ENCODE measurements at regions not wholly inside any gene's neighbourhood (a gene's known extent, or its start where the extent isn't known, plus 50 kb on each side); places are given as distances from the start of the nearest gene placed in this dataset.

GRCh38 chr14:39861229-39861600, 429.0 kb upstream of the FBXO33 start:
- WGBS (ENCODE audit: low lambda C conversion rate), result 65% methylated on average over 4 of the region's 4 CpGs
- no peak for FAIRE-seq
- BruUV-seq (replicated peaks), result no TSS peak
- no peak for DNase-seq (ENCODE audit: low spot score)
- ChIA-PET POLR2A (no interaction called here), CTCF (ENCODE audit: low intra/inter-chr PET ratio, low total read pairs) (no interaction called here)
- peak; percentile 45 for ATAC-seq
- H3K27ac ChIP-seq (ENCODE audit: extremely low read length, insufficient read depth, low read length), result no peak overlapping the region
- H3K36me3 ChIP-seq (replicated peaks in 1 of 2; ENCODE audit: control insufficient read depth in 1 of 2, insufficient read depth in 2 of 2, low read length in 2 of 2), result no peaks in the 10 kb centered on the region
- peaks cover 11% of the 10 kb centered on the region for H3K4me1 ChIP-seq (ENCODE audit: insufficient read depth, low read length)
- no peak for TF ChIP-seq ZNF567 (CRISPR knock-in tag; IDR thresholded peaks at IDR 0.05; ENCODE audit: borderline replicate concordance)
- no peak for TF ChIP-seq CBX2 (IDR thresholded peaks at IDR 0.05; ENCODE audit: low read depth, low read length)
- no peak for TF ChIP-seq CBX2 (CRISPR knock-in tag; IDR thresholded peaks at IDR 0.05; ENCODE audit: low read depth)
- TF ChIP-seq KMT2B (CRISPR knock-in tag; IDR thresholded peaks at IDR 0.05), result no peak
- no peak for TF ChIP-seq MEIS2 (CRISPR knock-in tag; IDR thresholded peaks at IDR 0.05)
- no peak for TF ChIP-seq GMEB2 (CRISPR knock-in tag; IDR thresholded peaks at IDR 0.05; ENCODE audit: low read depth)
- TF ChIP-seq PHF8 (CRISPR knock-in tag; IDR thresholded peaks at IDR 0.05), result no peak
- no peak for TF ChIP-seq ZSCAN25 (CRISPR knock-in tag; IDR thresholded peaks at IDR 0.05)
- H4K20me1 ChIP-seq (ENCODE audit: insufficient read depth, low read length), result no peaks in the 10 kb centered on the region
- no peak overlapping the region for H3K9ac ChIP-seq (ENCODE audit: insufficient read depth, low read depth, low read length)
- H3K4me3 ChIP-seq (replicated peaks in 1 of 3; ENCODE audit: insufficient read depth in 1 of 3, low read depth in 2 of 3, low read length in 3 of 3), result no peak overlapping the region
- H3K9me3 ChIP-seq (ENCODE audit: low read length), result no peaks in the 10 kb centered on the region
- no peaks in the 10 kb centered on the region for H3K27me3 ChIP-seq (ENCODE audit: control insufficient read depth in 1 of 2, insufficient read depth in 2 of 2, low read length in 2 of 2)
- H3K79me2 ChIP-seq (ENCODE audit: insufficient read depth, low read length), result no peaks in the 10 kb centered on the region
- no peak overlapping the region for H2AFZ ChIP-seq (ENCODE audit: low read length)
- in situ Hi-C loops (cut with HindIII; ENCODE audit: extremely low pct_ligation_motif_present, low pct_unique_long_range_greater_than_20kb) (no loop called here), intact Hi-C loops (cut with micrococcal nuclease; ENCODE audit: unreplicated experiment) (no loop called here)
- H3K4me2 ChIP-seq (ENCODE audit: low read depth, low read length), result no peak overlapping the region

DNA sequence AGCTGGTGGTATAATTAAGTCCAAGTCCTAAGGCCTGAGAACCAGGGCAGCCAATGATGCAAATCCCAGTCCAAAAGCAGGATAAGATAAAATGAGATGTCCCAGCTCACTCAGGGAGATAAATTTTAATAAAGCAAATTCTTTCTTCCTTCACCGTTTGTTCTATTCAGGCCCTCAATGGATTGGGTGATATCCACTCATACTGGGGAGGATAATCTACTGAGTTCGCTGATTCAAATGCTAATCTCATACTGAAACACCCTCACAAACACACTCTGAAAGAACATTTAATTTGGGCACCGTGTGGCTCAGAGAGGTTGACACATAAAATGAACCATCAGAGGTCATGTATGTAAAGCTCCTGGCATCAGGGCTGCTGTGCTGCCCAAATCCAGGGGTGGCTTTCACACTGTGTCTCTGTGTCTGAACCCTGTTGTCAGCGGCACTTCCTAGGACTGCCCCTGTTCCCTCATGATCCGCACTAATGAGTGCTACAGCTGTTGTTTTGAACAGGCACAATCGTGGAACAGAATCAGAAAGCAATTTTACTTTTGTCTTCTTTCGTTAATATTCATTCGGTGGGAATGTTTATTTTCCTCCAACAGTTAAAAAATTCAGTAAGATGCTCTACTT, 428.5 kb upstream of the FBXO33 start:
- intact Hi-C loops (cut with micrococcal nuclease; ENCODE audit: unreplicated experiment), result no loop called here
- Histone ChIP-seq H3K4me2 (ENCODE audit: low read depth, low read length) (no peak overlapping the region), H3K27me3 (ENCODE audit: control insufficient read depth in 1 of 2, insufficient read depth in 2 of 2, low read length in 2 of 2) (no peaks in the 10 kb centered on the region), H2AFZ (ENCODE audit: low read length) (no peak overlapping the region), H4K20me1 (ENCODE audit: insufficient read depth, low read length) (no peaks in the 10 kb centered on the region), H3K4me1 (ENCODE audit: insufficient read depth, low read length) (peaks cover 11% of the 10 kb centered on the region), H3K36me3 (replicated peaks in 1 of 2; ENCODE audit: control insufficient read depth in 1 of 2, insufficient read depth in 2 of 2, low read length in 2 of 2) (no peaks in the 10 kb centered on the region), H3K79me2 (ENCODE audit: insufficient read depth, low read length) (no peaks in the 10 kb centered on the region), H3K9me3 (ENCODE audit: low read length) (no peaks in the 10 kb centered on the region), H3K9ac (ENCODE audit: insufficient read depth, low read depth, low read length) (no peak overlapping the region), H3K4me3 (replicated peaks in 1 of 3; ENCODE audit: insufficient read depth in 1 of 3, low read depth in 2 of 3, low read length in 3 of 3) (no peak overlapping the region), H3K27ac (ENCODE audit: extremely low read length, insufficient read depth, low read length) (no peak overlapping the region)
- FAIRE-seq, result no peak
- 34% methylated on average over 8 of the region's 8 CpGs for WGBS (ENCODE audit: low lambda C conversion rate)
- no TSS peak for BruUV-seq (replicated peaks)
- DNase-seq (ENCODE audit: low spot score), result no peak
- TF ChIP-seq, protein P1, sequence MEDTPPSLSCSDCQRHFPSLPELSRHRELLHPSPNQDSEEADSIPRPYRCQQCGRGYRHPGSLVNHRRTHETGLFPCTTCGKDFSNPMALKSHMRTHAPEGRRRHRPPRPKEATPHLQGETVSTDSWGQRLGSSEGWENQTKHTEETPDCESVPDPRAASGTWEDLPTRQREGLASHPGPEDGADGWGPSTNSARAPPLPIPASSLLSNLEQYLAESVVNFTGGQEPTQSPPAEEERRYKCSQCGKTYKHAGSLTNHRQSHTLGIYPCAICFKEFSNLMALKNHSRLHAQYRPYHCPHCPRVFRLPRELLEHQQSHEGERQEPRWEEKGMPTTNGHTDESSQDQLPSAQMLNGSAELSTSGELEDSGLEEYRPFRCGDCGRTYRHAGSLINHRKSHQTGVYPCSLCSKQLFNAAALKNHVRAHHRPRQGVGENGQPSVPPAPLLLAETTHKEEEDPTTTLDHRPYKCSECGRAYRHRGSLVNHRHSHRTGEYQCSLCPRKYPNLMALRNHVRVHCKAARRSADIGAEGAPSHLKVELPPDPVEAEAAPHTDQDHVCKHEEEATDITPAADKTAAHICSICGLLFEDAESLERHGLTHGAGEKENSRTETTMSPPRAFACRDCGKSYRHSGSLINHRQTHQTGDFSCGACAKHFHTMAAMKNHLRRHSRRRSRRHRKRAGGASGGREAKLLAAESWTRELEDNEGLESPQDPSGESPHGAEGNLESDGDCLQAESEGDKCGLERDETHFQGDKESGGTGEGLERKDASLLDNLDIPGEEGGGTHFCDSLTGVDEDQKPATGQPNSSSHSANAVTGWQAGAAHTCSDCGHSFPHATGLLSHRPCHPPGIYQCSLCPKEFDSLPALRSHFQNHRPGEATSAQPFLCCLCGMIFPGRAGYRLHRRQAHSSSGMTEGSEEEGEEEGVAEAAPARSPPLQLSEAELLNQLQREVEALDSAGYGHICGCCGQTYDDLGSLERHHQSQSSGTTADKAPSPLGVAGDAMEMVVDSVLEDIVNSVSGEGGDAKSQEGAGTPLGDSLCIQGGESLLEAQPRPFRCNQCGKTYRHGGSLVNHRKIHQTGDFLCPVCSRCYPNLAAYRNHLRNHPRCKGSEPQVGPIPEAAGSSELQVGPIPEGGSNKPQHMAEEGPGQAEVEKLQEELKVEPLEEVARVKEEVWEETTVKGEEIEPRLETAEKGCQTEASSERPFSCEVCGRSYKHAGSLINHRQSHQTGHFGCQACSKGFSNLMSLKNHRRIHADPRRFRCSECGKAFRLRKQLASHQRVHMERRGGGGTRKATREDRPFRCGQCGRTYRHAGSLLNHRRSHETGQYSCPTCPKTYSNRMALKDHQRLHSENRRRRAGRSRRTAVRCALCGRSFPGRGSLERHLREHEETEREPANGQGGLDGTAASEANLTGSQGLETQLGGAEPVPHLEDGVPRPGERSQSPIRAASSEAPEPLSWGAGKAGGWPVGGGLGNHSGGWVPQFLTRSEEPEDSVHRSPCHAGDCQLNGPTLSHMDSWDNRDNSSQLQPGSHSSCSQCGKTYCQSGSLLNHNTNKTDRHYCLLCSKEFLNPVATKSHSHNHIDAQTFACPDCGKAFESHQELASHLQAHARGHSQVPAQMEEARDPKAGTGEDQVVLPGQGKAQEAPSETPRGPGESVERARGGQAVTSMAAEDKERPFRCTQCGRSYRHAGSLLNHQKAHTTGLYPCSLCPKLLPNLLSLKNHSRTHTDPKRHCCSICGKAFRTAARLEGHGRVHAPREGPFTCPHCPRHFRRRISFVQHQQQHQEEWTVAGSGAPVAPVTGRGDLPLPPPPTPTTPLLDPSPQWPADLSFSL (CRISPR knock-in tag; IDR thresholded peaks at IDR 0.05), result 0 out of 2 replicates have a peak, but pooled peaks have one; percentile 25
- TF ChIP-seq DNMT1 (CRISPR knock-in tag; IDR thresholded peaks at IDR 0.05), result no peak
- ChIA-PET POLR2A (no interaction called here), CTCF (ENCODE audit: low intra/inter-chr PET ratio, low total read pairs) (no interaction called here)
- peak; percentile 62 for ATAC-seq
- in situ Hi-C loops (cut with HindIII; ENCODE audit: extremely low pct_ligation_motif_present, low pct_unique_long_range_greater_than_20kb), result no loop called here

Data from HepG2 (cell line).